ENCODE measurements at regions not wholly inside any gene's neighbourhood (a gene's known extent, or its start where the extent isn't known, plus 50 kb on each side); places are given as distances from the start of the nearest gene placed in this dataset.

- TF ChIP-seq CTCF (IDR thresholded peaks at IDR 0.05; ENCODE audit: insufficient read depth, low read depth, low read length) (no peak), EZH2 (IDR thresholded peaks at IDR 0.05; ENCODE audit: insufficient read depth, low read length) (no peak)
These were observed 338.2 kb downstream of the SOX4 start for GRCh38 chr6:21931641-21932335.
